ENCODE measurements at regions not wholly inside any gene's neighbourhood (a gene's known extent, or its start where the extent isn't known, plus 50 kb on each side); places are given as distances from the start of the nearest gene placed in this dataset.

DNA sequence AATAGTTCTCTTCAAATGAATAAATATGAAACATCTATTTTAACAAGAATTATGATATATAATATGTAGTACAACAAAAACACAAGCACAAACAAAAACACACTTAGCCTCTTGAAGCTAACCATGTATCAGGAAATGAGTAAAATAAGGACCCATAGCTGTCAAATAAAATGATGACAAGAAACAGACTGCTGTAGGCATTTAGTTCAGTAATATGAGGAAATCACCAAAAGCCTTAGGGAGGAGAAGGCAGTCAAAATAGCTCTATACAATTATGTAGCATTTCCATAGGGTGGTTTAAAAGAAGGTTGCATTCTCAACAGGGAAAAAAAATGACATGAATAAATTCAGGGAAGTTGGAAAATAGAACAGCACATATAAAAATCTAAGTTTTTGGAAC lies 163.4 kb downstream of the PCDH20 start:
- TF ChIP-seq, protein P1, sequence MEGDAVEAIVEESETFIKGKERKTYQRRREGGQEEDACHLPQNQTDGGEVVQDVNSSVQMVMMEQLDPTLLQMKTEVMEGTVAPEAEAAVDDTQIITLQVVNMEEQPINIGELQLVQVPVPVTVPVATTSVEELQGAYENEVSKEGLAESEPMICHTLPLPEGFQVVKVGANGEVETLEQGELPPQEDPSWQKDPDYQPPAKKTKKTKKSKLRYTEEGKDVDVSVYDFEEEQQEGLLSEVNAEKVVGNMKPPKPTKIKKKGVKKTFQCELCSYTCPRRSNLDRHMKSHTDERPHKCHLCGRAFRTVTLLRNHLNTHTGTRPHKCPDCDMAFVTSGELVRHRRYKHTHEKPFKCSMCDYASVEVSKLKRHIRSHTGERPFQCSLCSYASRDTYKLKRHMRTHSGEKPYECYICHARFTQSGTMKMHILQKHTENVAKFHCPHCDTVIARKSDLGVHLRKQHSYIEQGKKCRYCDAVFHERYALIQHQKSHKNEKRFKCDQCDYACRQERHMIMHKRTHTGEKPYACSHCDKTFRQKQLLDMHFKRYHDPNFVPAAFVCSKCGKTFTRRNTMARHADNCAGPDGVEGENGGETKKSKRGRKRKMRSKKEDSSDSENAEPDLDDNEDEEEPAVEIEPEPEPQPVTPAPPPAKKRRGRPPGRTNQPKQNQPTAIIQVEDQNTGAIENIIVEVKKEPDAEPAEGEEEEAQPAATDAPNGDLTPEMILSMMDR (optimal IDR thresholded peaks at IDR 0.05 in 1 of 3, IDR thresholded peaks at IDR 0.05 in 1 of 3, conservative IDR thresholded peaks at IDR 0.05 in 1 of 3; ENCODE audit: extremely low read depth in 1 of 3, insufficient read depth in 2 of 3, low read length in 3 of 3), result no peak
- TF ChIP-seq EZH2 (IDR thresholded peaks at IDR 0.05; ENCODE audit: low read length), result no peak
